ENCODE measurements at regions not wholly inside any gene's neighbourhood (a gene's known extent, or its start where the extent isn't known, plus 50 kb on each side); places are given as distances from the start of the nearest gene placed in this dataset.
A peak's percentile ranks its signal among the peaks of the same experiment; 100 is the strongest.

DNA sequence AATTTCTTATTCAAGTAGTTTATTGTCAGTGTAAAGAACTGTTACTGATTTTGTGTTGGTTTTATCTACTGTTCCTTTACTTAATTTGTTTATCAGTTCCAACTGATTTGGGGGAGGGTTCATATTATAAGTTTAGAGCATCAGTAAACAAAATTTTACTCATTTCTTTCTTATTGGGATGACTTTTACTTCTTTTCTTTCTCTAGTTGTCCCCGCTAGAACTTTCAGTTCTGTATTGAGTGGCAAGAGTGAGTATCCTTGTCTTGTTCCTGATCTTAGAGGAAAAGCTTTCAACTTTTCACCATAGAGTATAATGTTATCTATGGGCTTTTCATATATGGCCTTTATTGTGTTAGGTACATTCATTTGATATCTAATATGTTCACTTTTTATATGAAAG is 584.1 kb downstream of the LRFN5 start:
- H3K27me3 ChIP-seq: no peaks in the 10 kb centered on the region
- TF ChIP-seq, protein P1, sequence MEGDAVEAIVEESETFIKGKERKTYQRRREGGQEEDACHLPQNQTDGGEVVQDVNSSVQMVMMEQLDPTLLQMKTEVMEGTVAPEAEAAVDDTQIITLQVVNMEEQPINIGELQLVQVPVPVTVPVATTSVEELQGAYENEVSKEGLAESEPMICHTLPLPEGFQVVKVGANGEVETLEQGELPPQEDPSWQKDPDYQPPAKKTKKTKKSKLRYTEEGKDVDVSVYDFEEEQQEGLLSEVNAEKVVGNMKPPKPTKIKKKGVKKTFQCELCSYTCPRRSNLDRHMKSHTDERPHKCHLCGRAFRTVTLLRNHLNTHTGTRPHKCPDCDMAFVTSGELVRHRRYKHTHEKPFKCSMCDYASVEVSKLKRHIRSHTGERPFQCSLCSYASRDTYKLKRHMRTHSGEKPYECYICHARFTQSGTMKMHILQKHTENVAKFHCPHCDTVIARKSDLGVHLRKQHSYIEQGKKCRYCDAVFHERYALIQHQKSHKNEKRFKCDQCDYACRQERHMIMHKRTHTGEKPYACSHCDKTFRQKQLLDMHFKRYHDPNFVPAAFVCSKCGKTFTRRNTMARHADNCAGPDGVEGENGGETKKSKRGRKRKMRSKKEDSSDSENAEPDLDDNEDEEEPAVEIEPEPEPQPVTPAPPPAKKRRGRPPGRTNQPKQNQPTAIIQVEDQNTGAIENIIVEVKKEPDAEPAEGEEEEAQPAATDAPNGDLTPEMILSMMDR (IDR thresholded peaks at IDR 0.05): no peak
- ATAC-seq (no peak), DNase-seq (no peak)
- H3K4me3 ChIP-seq: no peak overlapping the region
- intact Hi-C loops (cut with DNase I): no loop called here
- no peaks in the 10 kb centered on the region for H3K9me3 ChIP-seq
- H3K27ac ChIP-seq: no peak overlapping the region
- H3K36me3 ChIP-seq: no peaks in the 10 kb centered on the region
- no peaks in the 10 kb centered on the region for H3K4me1 ChIP-seq

DNA sequence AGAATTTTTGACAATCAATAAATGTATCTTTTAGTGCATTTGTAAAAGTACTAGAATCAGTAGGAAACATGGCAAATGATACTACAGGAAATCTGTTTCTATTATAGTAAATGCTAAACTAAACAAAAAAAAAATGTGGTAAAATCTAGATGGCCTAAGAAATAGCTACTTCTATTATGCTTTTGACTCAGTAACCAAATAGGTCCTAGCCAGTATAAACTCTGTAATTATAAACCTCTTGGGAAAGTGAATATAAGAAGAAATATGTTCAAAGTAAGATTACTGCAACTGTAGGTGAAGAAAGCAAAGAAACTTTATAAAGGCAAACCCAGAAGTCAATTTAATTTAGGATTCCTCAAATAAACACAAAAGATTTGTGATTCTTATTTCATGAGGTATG is 581.2 kb downstream of the LRFN5 start:
- H3K27me3 ChIP-seq: no peaks in the 10 kb centered on the region
- H3K4me3 ChIP-seq: no peak overlapping the region
- intact Hi-C loops (cut with DNase I): no loop called here
- no peaks in the 10 kb centered on the region for H3K9me3 ChIP-seq
- DNase-seq (no peak), ATAC-seq (no peak)
- H3K27ac ChIP-seq: no peak overlapping the region
- H3K36me3 ChIP-seq: no peaks in the 10 kb centered on the region
- TF ChIP-seq, protein P1 (IDR thresholded peaks at IDR 0.05): no peak
- H3K4me1 ChIP-seq: no peaks in the 10 kb centered on the region

DNA sequence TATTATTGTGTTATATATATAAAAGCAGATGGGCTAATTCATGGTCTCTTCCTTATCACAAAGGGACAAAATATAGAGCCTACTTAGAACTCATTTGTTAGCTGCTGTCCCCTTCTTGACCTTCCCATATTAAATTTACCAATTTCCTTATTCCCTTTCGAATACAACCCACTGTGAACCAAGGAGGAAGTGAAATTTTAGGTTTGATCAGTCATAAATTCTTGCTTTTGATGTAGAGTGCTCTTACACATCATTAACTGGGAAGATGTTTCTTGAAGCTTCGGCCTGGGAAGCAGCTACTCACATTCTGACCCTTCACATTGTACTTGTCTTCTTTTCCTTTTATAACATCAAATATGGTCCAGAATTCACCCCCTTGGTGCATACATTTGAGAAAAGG is 579.0 kb downstream of the LRFN5 start:
- intact Hi-C loops (cut with DNase I): no loop called here
- ATAC-seq (no peak), DNase-seq (no peak)
- H3K9me3 ChIP-seq: peaks cover 0 to 2% of the 10 kb centered on the region in 2 donors
- TF ChIP-seq, protein P1 (IDR thresholded peaks at IDR 0.05): no peak
- H3K4me1 ChIP-seq: no peaks in the 10 kb centered on the region
- H3K27me3 ChIP-seq: no peaks in the 10 kb centered on the region
- H3K4me3 ChIP-seq: no peak overlapping the region
- H3K27ac ChIP-seq: no peak overlapping the region
- H3K36me3 ChIP-seq: no peaks in the 10 kb centered on the region

DNA sequence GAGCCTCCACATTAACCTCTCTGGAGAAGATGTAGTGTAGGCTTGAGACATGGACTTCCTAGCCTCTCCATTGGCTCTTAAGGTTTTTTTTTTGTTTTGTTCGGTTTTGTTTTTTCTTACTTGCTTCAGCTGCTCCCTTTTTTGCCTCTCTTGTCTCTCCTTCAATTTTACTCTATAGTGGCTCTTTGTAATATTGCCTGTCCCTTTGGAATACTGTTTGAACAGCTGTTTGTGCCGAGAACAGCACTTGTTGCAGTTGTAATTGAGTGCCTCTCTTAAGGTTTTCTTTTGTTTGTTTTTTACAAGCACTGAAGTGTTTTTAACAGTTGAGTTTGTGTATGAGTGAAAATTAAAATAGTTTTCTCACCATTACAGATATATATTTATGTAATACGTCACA is 567.7 kb downstream of the LRFN5 start:
- no peak overlapping the region for H3K27ac ChIP-seq
- intact Hi-C loops (cut with DNase I): no loop called here
- no peaks in the 10 kb centered on the region for H3K27me3 ChIP-seq
- TF ChIP-seq, protein P1 (IDR thresholded peaks at IDR 0.05): no peak
- DNase-seq: no peak
- H3K9me3 ChIP-seq: peaks cover 0 to 9% of the 10 kb centered on the region in 2 donors
- no peaks in the 10 kb centered on the region for H3K36me3 ChIP-seq
- H3K4me1 ChIP-seq: no peaks in the 10 kb centered on the region
- ATAC-seq: peak; percentile 69
- H3K4me3 ChIP-seq: no peak overlapping the region

DNA sequence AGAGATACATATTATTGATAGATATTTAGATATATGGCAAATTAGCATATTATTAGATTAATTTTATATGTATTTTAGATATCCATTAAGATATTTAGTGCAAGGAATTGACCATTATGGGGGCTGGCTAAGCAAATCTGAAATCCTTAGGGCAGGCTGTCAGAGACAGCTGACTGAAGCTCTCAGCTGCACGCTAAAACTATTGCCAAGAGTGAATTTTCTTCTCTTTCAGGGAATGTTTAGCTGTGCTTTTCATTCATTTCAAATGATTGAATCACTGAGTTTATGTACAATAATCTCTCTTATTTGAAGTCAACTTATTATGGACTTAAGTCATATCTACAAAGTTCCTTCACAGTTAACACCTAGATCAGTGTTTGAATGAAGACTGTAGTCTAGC is 566.5 kb downstream of the LRFN5 start:
- Histone ChIP-seq H3K27me3 (no peaks in the 10 kb centered on the region), H3K36me3 (no peaks in the 10 kb centered on the region), H3K4me1 (no peaks in the 10 kb centered on the region), H3K9me3 (peaks cover 0 to 9% of the 10 kb centered on the region in 2 donors), H3K4me3 (no peak overlapping the region), H3K27ac (no peak overlapping the region)
- TF ChIP-seq, protein P1 (IDR thresholded peaks at IDR 0.05): no peak
- intact Hi-C loops (cut with DNase I): no loop called here
- DNase-seq (no peak), ATAC-seq (no peak)
